Fibroblast of lung (primary cell): ENCODE measurements at regions not wholly inside any gene's neighbourhood (a gene's known extent, or its start where the extent isn't known, plus 50 kb on each side); places are given as distances from the start of the nearest gene placed in this dataset.
A peak's percentile ranks its signal among the peaks of the same experiment; 100 is the strongest.

Experiments used
- DNase-seq, 2 donors: peaks; one replicate each; pipeline versions ENCODE4 v3.0.0 to v3.0.0-alpha.2; 2010; ENCODE audit warnings: low read depth in 2 of 2
- H2AFZ ChIP-seq: 2 replicates; pipeline ENCODE4 v1.5.1; 2012; ENCODE audit warnings: low read length, control low read depth, inconsistent platforms
- H3K27ac ChIP-seq: 2 replicates; pipeline ENCODE4 v1.5.1; 2011; ENCODE audit warnings: low read length, control low read depth; ENCODE audit not compliant: insufficient read depth
- H3K27me3 ChIP-seq: 2 replicates; pipeline ENCODE4 v1.5.1; 2011; ENCODE audit warnings: mild to moderate bottlenecking, low read length; ENCODE audit not compliant: control insufficient read depth, insufficient read depth
- H3K36me3 ChIP-seq: 2 replicates; pipeline ENCODE4 v1.5.1; 2011; ENCODE audit warnings: low read length; ENCODE audit not compliant: control insufficient read depth, insufficient read depth
- H3K4me1 ChIP-seq: 2 replicates; pipeline ENCODE4 v1.5.1; 2011; ENCODE audit warnings: low read length; ENCODE audit not compliant: control insufficient read depth, insufficient read depth; ENCODE audit errors: extremely low read depth
- H3K4me2 ChIP-seq: 2 replicates; pipeline ENCODE4 v1.5.1; 2011; ENCODE audit warnings: low read length, control low read depth; ENCODE audit not compliant: insufficient read depth; ENCODE audit errors: extremely low read depth
- H3K4me3 ChIP-seq, 4 experiments: fragments of 200-600 bp in 1 of 4; sonication (generic) in 1 of 4; replicated peaks in 1 of 4; 2 replicates each; pipeline ENCODE4 v1.5.1; 2011 to 2016; ENCODE audit warnings: low read length in 4 of 4, low read depth in 3 of 4, mild to moderate bottlenecking in 3 of 4, control low read depth in 2 of 4, inconsistent platforms in 1 of 4, mixed read lengths in 1 of 4; ENCODE audit not compliant: insufficient read depth in 1 of 4; ENCODE audit errors: control extremely low read depth in 1 of 4
- H3K79me2 ChIP-seq: 2 replicates; pipeline ENCODE4 v1.5.1; 2012; ENCODE audit warnings: mild to moderate bottlenecking, low read length, inconsistent platforms; ENCODE audit not compliant: control insufficient read depth, insufficient read depth
- H3K9ac ChIP-seq: 2 replicates; pipeline ENCODE4 v1.5.1; 2011; ENCODE audit warnings: mild to moderate bottlenecking, low read length, control low read depth; ENCODE audit not compliant: insufficient read depth
- H3K9me3 ChIP-seq: 2 replicates; pipeline ENCODE4 v1.5.1; 2012; ENCODE audit warnings: low read depth, low read length; ENCODE audit not compliant: control insufficient read depth, insufficient read depth
- H4K20me1 ChIP-seq: 2 replicates; pipeline ENCODE4 v1.5.1; 2011; ENCODE audit warnings: low read length; ENCODE audit not compliant: control insufficient read depth, insufficient read depth; ENCODE audit errors: extremely low read depth
- CTCF ChIP-seq, 2 donors: IDR thresholded peaks in 1 of 2; conservative IDR thresholded peaks in 1 of 2; 1 replicate in 1 of 2; 2 replicates in 1 of 2; pipeline ENCODE4 v1.5.1; 2011 to 2012; ENCODE audit warnings: low read length in 2 of 2, control low read depth in 1 of 2, inconsistent platforms in 1 of 2, low read depth in 1 of 2, mild to moderate bottlenecking in 1 of 2
- EZH2 ChIP-seq: IDR thresholded peaks from 2 replicates; pipeline ENCODE4 v1.5.1; 2012; ENCODE audit warnings: low read length, control low read depth, mild to moderate bottlenecking; ENCODE audit errors: missing control alignments

- no peak for TF ChIP-seq EZH2
- no peak for TF ChIP-seq CTCF (conservative IDR thresholded peaks at IDR 0.05 in 1 of 2, IDR thresholded peaks at IDR 0.05 in 1 of 2; ENCODE audit: low read depth in 1 of 2, low read length in 2 of 2)
- Histone ChIP-seq H3K4me1 (no peaks in the 10 kb centered on the region), H3K4me3 (no peak overlapping the region), H3K36me3 (no peaks in the 10 kb centered on the region), H2AFZ (no peak overlapping the region), H3K79me2 (no peaks in the 10 kb centered on the region), H3K4me2 (no peak overlapping the region), H4K20me1 (no peaks in the 10 kb centered on the region), H3K9me3 (no peaks in the 10 kb centered on the region), H3K9ac (no peak overlapping the region), H3K27ac (no peak overlapping the region), H3K27me3 (no peaks in the 10 kb centered on the region)
- no peak for DNase-seq
Observed at GRCh38 chr2:67158718-67159117, 238.4 kb upstream of the ETAA1 start.

GRCh38 chr2:67159929-67160328 is 237.2 kb upstream of the ETAA1 start:
- Histone ChIP-seq H2AFZ (peak overlapping the region; percentile 37), H3K4me3 (no peak overlapping the region), H3K4me1 (no peaks in the 10 kb centered on the region), H3K27ac (no peak overlapping the region), H4K20me1 (no peaks in the 10 kb centered on the region), H3K9ac (no peak overlapping the region), H3K79me2 (no peaks in the 10 kb centered on the region), H3K4me2 (no peak overlapping the region), H3K36me3 (no peaks in the 10 kb centered on the region), H3K27me3 (no peaks in the 10 kb centered on the region), H3K9me3 (no peaks in the 10 kb centered on the region)
- peak in 1 of 2 donors; percentile 31 for DNase-seq
- TF ChIP-seq EZH2 (no peak), CTCF (conservative IDR thresholded peaks at IDR 0.05 in 1 of 2, IDR thresholded peaks at IDR 0.05 in 1 of 2; ENCODE audit: low read depth in 1 of 2, low read length in 2 of 2) (no peak)

GRCh38 chr2:67164771-67165522 is 232.2 kb upstream of the ETAA1 start:
- H2AFZ ChIP-seq: no peak overlapping the region
- TF ChIP-seq EZH2 (no peak), CTCF (conservative IDR thresholded peaks at IDR 0.05 in 1 of 2, IDR thresholded peaks at IDR 0.05 in 1 of 2; ENCODE audit: low read depth in 1 of 2, low read length in 2 of 2) (no peak)

More at GRCh38 chr2:67164771-67165522, 232.2 kb upstream of the ETAA1 start:
- peak in 1 of 2 donors; percentile 13 for DNase-seq
- Histone ChIP-seq H3K4me2 (no peak overlapping the region), H3K9ac (no peak overlapping the region), H3K36me3 (no peaks in the 10 kb centered on the region), H3K9me3 (no peaks in the 10 kb centered on the region), H3K4me3 (no peak overlapping the region), H3K27me3 (no peaks in the 10 kb centered on the region), H3K4me1 (no peaks in the 10 kb centered on the region), H3K79me2 (no peaks in the 10 kb centered on the region), H3K27ac (no peak overlapping the region), H4K20me1 (no peaks in the 10 kb centered on the region)
